OCI-LY1 (cell line): ENCODE measurements at regions not wholly inside any gene's neighbourhood (a gene's known extent, or its start where the extent isn't known, plus 50 kb on each side); places are given as distances from the start of the nearest gene placed in this dataset.

Source experiments
- EZH2 ChIP-seq: fragments of 200-600 bp; sonication (generic), shearing (Covaris generic); IDR thresholded peaks from 2 replicates; pipeline ENCODE4 v1.8.0; 2017; ENCODE audit warnings: borderline replicate concordance, mixed run types, mild to moderate bottlenecking, antibody characterized with exemption, low read length, moderate library complexity, mixed read lengths
- TF ChIP-seq, protein P1 (sequence below): fragments of 200-600 bp; sonication (generic), shearing (Covaris generic); IDR thresholded peaks from 2 replicates; pipeline ENCODE4 v1.5.1; 2017; ENCODE audit warnings: mild to moderate bottlenecking, antibody characterized with exemption, low read length, moderate library complexity, mixed read lengths

DNA sequence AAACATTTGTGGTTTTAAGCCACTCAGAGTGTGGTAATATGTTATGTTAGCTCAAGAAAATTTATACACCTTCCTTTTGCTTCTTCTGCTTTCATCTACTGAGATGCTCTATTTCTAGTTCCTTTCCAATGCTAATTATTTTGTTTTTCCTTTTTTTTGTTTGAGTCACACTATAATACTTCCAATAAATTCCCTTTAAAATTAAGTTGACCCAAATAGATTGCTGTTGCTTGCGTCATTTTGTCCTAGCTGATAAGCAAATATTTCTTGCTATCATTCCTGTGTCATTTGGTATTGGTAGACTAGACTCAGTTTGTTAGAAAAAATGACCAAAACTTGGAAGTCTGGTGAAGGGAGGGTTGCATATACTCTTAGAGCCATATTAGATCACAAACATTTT lies 437.0 kb upstream of the CNTN6 start:
- TF ChIP-seq EZH2, result no peak
- TF ChIP-seq, protein P1, sequence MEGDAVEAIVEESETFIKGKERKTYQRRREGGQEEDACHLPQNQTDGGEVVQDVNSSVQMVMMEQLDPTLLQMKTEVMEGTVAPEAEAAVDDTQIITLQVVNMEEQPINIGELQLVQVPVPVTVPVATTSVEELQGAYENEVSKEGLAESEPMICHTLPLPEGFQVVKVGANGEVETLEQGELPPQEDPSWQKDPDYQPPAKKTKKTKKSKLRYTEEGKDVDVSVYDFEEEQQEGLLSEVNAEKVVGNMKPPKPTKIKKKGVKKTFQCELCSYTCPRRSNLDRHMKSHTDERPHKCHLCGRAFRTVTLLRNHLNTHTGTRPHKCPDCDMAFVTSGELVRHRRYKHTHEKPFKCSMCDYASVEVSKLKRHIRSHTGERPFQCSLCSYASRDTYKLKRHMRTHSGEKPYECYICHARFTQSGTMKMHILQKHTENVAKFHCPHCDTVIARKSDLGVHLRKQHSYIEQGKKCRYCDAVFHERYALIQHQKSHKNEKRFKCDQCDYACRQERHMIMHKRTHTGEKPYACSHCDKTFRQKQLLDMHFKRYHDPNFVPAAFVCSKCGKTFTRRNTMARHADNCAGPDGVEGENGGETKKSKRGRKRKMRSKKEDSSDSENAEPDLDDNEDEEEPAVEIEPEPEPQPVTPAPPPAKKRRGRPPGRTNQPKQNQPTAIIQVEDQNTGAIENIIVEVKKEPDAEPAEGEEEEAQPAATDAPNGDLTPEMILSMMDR, result no peak
